NCI-H526 (cell line): ENCODE measurements at regions not wholly inside any gene's neighbourhood (a gene's known extent, or its start where the extent isn't known, plus 50 kb on each side); places are given as distances from the start of the nearest gene placed in this dataset.
"Not testable (repeated sequence)": the region's sequence is repeated elsewhere in the genome, so short reads cannot be mapped to it uniquely, and the experiment has no call there.

Source experiments
- DNase-seq, 2 experiments: peaks; one replicate each; lab custom pipeline; 2025; lab: John Stamatoyannopoulos, UW

DNA sequence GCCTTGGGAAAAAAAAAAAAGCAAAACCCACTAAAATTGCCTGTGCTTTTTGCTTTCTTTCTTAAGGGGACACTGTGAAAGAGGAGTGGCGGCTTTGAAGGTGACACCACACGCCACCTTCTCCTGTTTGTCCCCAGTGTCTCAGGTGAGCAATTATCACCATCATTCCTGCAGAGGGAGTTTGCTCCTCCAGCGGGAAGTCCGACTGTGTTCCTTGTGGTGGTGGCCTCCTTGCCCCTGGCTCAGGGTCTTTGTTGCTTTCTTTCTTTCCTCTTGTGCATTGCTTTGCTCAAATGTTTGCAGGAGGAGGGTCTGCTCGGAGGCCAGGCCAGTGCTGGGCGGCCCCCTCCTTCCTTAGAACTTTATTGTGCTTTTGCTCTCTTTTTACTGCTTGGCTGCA, 164.3 kb upstream of the CXCR4 start:
- DNase-seq = no peak

DNA sequence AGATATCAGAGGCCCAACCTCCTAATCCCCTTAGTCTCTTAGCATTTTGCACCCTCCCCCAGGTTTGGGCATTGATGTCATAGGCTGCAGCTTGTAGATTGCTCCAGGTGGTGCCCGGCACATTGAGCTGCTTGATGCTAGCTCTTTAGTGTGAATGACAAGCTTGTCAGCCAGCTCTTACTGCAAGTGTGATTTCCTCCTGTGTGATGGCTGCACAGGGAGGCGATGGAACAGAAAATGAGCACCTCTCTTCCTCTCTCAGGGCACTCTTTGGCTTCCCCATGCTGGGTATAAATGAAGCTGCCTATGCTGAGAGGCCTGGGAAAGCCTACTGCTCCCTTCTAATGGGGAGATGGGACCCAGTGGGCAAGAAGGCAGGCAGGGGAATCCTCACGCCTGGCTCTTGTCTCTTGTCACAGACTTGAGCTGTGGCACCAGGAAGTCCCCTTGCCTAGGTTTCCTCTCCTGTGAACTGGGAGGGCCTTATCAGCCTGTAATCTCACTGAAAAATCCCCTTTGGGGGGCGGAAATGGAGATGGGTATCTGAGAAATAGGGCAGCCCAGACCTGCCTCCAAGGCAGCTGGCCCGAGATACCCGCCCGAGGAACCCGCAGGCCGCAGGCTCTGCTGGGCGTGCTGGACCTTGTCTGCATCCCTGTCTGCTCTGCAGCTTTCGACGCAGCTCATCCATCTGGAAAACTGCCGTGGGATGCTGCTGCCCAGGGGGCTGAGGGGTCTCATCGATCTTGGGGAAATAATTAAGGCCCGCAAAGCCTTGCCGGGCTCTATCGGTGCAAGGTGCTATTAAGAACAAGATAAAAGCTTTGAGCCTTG, 163.5 kb upstream of the CXCR4 start:
- no peak for DNase-seq

DNA sequence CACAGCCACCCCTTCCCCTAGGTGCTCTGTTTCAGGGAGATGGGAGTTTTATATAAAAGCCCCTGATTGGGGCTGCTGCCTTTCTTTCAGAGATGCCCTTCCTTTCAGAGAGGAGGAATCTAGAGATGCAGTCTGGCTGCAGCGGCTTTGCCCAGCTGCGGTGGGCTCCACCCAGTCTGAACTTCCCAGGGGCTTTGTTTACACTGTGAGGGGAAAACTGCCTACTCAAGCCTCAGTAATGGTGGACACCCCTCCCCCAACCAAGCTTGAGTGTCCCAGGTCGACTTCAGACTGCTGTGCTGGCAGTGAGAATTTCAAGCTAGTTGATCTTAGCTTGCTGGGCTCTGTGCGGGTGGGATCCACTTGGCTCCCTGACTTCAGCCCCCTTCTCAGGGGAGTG, 148.4 kb upstream of the CXCR4 start:
- DNase-seq = not testable (repeated sequence)

DNA sequence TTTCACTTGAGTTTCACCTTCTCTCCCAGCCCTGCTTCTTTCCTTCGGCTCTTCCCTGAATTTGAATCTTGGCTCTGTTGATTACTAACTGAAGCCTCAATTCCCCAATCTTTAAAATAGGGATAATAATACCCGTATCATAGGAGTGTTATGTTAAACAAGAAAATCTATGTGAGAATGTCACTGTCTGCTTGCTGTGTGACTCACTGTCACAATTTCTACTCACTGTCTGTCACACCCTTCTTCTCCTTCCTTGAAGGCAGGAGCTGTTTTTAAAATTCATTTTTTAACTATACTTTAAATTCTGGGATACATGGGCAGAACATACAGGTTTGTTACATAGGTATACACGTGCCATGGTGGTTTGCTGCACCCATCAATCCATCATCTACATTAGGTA, 141.6 kb upstream of the CXCR4 start:
- no peak for DNase-seq

DNA sequence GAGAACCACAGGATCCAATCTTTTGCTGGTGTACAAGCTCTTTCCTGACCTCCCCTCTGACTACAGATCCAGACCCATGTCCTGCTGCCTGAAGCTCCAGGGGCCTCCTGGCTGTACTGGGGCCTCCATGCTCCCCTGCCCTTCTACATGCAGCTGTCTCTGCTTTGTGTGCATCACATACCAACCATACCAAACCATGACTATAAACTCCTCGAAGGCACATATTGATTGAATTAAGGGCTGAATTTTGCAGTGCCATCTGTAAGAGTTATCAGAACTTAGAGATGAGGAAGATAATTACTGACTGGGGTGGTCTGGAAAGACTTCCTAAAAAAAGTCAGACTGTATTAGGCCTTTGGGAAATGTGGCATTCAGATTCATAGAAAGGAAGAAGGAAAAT, 139.9 kb upstream of the CXCR4 start:
- DNase-seq = no peak

DNA sequence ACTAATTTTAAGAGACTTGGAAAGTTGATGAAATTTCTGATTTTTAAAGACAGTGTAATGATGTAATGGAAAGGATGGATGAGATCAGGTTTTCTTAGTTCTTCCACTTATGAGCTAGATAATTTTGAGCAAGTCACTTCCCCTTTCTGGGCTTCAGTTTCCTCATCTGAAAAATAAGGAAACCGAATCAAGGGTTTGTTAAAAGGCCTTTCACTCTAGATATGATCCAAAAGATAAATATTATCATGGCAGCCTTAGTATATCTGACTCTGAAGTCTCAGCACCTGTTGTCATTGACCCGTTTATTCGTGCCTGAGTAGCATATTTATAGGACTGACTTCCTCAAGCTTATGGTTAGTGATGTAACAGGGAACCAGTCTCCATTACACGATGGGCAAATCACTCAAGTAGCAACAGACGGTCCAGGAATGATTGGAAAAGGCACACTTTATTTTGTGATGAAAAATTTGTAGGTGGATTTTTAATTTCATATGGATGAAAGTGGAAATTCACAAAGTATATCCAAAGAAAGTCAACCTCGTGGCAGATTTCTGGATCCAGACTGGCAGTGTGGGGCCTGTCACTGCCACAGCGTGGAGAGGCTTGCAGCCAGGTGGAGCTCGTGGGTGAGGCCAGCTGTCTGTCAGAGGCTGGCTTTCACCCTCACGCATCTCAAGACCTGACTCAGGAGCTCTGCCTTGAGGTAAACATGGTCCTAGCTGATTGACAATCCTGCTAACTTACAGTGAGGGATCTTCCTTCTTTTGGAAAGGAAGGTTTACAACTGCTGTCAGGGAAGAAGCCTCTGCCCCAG, 137.9 kb upstream of the CXCR4 start:
- no peak for DNase-seq

DNA sequence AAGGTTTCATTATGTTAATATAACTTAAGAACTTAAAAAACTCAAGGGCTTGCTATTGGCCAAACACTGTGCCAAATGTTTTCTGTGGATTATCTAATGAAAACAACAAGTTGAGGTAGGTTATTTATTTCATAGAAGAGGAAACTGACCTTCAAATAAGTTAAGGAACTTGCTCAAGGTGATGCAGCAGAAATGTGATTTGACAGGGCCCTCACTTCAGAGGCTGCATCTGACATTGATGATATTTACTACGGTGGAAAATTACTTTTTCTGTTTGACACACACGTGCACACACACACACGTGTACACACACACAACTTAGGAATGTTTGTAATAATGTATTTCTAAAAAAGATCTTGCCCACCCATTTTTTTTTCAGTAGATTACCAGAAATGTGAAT, 137.2 kb upstream of the CXCR4 start:
- no peak for DNase-seq

DNA sequence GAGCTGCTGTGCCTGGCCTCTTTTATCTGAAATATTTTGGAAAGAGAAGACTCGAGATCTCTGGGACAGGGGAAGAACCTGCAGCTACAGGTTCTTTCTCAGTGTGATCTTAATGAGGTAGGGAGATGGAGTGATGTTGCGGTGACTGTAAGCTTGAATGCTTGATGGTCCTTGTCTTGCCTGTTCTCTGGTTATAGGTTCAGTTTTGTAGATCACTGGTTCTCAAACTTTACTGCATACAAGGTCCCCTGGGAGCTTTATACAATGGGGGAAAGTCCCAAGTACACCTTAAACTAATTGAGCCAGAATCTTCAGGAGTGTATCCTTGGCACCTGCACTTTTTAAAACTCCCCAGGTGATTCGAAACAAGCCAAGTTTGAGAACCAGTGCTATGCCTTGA, 136.7 kb upstream of the CXCR4 start:
- DNase-seq = no peak

DNA sequence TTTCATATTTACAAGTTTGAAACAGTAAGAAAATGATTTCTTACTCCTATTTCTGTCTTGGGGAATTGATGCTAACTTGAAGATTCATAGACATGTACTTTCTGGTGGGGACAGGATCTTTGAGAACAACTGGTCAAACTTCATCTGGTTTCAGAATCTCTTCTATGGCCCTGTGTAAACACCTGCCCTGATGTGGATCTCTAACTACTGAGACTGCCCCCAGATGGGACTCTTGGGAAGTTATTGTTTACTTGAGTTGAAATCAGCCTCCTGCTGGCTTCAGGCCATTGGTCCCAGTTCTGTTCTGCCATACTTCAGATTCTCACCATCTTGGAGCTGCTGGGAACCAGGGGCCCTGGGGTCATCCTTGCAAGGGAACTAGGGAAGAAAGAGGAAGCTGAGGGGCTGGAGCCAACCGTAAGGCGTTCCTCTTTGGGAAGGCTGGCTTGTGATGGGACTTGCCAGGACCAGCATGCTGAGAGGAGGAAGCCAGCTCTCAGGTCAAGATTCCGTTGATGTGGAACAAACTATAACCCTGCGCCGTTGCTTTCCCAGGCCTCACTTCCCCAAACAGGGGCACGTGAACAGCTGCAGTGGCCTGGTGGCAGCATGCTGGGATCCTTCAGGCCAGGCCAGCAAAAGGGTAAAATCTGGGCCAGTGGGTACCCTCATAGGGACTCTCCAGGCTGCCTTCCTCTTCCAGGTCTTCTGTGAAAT, 135.5 kb upstream of the CXCR4 start:
- no peak for DNase-seq

DNA sequence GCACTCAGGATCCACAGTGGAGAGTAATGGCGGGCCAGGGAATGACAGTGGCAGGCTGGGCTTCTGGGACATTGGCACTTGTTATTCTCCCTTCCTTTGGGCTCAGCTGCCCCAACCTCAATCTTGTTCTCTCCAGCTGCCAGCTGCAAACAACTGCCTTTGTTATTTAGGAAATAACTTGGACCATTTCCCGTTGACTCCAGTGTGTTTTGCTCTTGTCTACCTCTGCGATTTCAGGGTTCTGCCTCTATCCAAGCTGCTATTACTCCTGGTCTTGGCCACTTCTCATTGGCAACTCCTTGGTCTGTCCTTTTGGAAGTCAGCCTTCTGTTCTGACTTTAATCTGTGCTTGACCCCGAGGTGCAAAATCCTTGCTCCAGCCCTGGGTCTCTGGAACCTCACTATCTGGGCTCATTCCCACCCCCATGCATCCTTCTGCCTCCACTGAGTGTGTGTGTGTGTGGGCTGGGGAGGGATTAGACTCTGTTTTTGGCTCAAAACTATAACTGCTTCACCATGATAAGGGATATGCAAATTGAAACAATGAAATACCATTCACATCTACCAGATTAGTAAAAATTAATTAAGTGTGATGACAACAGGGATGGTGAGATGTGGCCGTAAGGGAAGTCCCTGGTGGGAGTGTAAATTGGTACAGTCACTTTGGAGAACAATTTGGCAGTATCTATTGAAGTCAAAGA, 134.1 kb upstream of the CXCR4 start:
- DNase-seq = no peak

DNA sequence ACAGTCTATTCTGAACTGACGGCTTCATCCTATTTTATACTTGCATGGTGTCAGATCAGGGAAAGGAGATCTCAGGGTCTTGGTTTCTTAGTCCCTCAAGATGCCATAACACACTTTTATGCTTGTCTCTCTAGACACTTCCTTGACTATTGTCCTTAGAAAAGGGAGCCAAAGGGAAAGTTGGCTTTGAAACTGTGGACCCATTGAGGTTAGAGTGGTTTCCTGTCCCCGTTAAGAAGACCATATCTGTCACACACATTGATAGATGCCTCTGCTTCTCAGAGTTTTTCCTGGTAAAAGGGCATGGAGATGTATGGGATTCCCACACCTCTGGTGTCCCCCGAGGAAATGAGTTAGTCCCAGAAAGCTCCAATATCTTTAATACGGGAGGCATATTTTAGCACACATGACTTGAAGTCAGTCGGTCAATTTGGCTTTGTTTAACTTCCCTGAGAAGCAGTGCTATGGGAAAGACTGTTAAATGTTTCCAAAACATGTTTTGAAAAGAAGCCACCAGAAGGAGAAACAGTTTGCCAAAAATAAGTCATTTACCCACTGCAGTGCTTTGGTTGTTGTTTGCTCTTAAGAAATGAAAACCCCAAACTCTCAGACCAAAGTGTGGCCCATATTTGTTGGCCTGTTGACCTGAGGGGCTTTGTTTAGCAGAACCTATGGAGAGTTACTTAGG, 133.4 kb upstream of the CXCR4 start:
- no peak for DNase-seq

DNA sequence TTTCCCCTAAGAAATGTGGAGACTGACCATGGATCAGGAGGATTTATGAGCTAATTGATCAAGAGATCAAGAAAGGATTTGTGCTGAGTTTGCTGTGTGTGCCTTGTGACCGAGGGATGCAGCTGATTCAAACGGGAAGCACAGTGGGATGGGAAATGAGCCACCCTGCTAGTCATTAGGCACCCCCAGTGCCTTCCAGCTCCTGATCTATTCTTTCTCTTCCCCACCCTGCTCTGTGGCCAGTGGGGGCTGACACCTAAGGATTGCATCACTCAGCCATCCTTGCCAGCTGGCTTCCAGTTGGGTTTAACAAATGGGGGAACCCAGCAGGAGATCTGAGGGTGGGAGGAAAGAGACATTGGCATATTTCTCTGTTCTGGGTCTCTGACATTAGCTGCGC, 132.2 kb upstream of the CXCR4 start:
- DNase-seq = no peak

DNA sequence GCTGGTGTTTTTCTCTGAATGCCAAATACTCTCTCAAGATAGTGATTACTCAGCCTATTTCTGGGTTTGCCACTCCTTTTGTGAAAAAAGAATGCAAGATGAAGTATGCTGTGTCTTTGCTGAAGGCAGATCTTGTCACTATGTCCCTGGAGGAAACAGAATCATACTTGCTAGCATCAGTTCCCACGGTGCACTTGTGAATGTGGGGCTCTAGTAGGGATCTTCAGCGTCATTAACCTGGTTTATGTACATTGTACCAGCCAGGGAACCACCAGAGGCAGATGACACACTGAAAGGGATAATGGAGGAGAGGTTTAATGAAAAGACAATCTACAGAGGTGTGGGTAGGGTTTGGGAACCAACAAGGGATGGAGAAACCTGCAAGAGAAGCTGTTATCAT, 131.0 kb upstream of the CXCR4 start:
- no peak for DNase-seq

DNA sequence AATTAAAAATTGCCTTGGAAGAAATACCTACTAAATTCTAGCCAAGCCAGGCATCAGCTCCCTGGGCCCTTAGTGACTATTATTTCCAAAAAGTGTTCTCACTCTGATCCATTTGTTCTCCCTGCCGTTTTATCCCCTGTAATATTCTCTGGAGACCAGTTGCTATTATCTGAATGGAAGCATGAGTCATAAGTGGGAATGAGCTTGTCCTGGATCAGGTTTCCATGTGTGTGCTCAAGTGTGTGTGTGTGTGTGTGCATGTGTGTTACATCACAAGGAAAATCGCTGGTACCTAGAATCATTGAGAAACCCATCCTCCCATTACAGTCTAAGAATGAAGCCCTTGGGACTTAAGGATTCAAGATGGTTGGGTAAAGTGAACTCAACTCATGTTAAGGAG, 130.3 kb upstream of the CXCR4 start:
- peak in 1 of 2 experiments; percentile 9 for DNase-seq

DNA sequence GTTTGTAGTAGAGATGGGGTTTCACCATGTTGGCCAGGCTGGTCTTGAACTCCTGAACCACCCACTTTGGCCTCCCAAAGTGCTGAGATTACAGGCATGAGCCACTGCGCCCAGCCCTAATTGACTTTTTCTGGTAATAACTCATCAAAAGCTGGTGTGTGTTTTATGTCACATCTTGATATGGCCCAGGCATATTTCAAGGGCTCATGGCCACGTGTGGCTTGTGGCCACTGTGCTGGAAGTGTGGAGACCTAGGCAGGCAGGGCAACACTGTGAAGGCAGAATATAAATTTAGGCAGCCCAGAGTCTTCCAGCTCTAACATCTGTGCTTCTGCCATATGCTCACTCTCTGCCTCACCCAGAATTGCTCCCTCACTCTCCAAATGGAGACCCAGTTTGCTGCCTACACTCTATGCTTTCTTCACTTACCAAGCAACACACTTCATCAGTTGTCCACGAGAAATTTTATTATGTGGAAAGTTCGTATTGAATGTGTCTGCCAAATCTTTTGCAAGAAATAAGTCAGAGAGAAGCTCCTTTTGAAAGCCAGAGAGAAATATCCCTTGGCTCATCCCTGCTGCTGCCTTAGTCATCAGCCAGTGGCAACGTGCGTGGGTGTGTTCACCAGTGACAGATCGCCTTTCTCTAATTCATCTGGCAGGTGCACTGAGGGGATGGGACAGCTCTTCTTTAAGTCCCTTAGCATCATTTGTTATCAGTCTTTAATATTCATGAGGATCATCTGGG, 129.4 kb upstream of the CXCR4 start:
- no peak for DNase-seq

DNA sequence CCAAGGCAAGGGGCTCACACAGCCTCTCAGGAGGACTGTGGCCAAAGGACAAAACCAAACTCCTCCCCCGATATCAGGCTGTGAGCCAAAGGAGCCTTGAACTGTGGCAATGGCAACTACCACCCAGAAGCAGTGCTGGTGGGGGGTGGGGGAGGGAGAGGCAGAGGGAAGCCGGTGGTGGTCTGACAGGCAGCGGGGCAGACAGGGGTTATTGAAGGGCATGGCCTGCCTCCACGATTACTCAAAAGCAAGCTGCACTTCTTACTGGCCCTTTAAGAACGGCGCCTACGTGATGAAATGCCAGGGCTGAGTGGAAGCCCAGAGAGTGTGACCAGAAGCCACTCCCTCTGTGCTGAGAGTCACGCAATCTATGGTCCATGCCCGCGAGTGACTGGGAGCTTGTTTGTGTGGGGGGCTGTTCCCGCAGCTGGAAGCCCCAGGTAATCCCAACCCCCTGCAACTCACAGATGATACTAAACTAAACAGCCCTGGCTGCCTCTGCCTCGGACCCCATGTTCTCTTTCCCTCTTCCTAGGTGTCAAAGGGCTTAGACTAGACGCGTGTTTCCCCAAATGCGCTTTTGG, 128.2 kb upstream of the CXCR4 start:
- DNase-seq = no peak

DNA sequence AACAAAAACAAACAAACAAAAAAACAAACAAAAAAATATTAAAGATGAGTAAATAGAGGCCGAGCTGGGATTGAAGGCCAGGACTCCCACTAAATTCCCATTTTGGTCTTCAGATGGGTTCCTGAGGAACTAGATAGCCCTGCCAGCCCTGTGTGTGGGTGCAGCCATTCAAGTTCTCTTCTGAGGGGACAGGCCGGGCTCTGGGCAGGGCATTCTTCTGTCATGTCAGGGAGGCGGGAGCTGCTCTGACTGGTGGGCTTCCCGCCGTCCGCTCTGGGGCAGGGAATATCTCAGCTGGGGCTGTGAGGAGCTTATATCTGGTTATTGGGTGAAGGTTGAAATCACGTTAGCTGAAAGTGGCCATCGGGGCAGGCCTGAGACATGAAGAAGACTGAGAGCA, 127.3 kb upstream of the CXCR4 start:
- DNase-seq = no peak

DNA sequence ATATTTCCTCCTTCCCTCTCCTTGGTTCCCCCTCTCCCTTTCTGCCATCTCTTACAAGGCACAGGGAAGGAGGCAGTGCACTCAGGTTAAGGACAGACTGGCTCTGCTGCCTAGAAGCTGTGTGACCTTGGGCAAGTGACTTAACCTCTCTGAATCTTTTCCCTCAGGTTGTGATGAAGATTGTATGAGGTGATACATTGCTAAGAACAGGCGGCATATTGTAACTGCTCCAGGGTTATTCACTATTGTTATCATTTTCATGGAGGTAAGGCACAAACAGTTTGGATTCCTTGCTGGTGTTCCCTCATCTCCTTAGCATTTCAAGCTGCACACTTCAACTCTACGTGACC, 126.6 kb upstream of the CXCR4 start:
- DNase-seq = no peak

DNA sequence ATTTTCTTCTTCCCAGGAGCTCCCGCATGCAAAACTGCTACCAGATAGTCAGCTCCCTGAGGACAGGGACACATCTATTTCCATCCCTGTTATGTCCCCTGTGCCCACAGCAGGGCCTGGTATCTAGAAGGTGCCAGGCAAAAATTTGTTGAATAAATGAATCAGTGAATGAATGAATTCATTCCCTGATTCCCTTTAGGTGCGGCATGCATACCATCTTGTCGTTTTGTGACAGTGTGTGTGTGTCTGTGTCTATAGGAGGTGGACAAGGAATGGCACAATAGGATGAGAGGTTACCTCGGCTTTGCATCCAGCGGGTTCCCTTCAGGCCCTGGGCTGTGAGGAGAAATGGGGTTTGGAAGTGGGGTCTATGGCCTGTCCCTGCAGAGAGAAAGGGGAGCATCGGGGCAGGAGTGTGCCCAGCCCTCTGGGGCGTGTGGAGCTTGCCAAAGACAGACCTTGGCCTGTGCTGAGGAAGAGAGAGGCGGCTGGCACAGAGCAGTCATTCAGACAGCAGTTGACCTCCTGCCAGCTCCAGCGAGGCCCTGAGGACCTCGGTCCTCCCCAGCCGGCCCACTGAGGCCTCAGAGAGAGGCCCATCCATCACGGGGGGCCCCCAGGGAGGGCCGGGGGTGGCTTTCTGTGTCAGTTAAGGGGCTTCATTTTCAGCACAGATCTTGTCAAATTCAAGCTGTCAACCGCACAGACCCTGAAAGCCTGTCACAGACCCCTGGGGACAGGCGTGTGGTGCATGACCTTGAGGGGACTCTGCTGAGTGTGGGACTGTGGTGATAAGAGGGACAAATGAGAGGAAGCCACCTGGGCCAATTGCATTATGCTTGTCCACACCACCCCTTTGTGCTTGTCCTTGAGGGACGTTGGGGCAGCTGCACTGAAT, 125.9 kb upstream of the CXCR4 start:
- DNase-seq = no peak
